Superior temporal gyrus (tissue), 1 donor: ENCODE measurements at regions not wholly inside any gene's neighbourhood (a gene's known extent, or its start where the extent isn't known, plus 50 kb on each side); places are given as distances from the start of the nearest gene placed in this dataset.
"Not testable (repeated sequence)": the region's sequence is repeated elsewhere in the genome, so short reads cannot be mapped to it uniquely, and the experiment has no call there.

Experiments
- DNase-seq: peaks from one replicate; pipeline ENCODE4 v3.0.0-alpha.2; 2016; ENCODE audit errors: extremely low spot score

DNA sequence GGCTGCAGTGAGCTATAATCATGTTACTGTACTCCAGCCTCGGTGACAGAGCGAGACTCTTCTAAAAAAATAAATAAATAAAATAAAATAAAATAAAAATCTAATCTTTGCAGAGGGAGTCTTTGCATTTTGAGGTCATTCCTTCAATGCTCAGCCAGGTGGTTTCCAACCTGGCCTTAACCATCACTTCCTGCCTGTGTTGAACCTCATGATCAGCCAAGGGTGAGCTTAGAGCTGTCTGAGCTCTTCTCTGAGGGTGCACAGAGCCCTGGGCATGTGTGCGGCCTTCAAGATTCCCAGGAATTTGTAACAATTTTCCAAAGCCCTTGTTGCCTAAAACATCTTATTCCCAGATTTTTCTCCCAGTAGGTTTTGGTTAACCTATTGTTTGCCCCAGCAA lies 94.3 kb downstream of the KCNJ12 start:
- not testable (repeated sequence) for DNase-seq

DNA sequence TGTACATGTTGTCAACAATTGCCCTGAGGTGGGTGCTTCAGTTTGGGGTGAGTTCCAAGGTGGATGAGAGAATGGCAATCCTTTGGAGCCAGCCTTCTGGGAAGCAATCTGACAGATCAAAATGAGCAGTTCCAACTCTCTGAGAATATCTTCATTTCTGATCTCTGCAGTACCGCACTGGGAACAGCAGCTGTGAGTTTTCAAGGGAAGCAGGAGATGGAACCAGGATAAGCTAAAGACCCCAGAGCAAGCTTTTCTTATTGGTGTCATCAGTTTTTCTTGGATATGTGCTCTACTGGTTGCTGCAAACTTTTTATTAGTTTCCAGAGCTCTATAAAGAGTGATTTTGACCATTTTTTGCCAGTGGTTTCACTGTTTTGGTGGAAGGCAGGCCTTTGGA lies 94.7 kb downstream of the KCNJ12 start:
- DNase-seq, result no peak

DNA sequence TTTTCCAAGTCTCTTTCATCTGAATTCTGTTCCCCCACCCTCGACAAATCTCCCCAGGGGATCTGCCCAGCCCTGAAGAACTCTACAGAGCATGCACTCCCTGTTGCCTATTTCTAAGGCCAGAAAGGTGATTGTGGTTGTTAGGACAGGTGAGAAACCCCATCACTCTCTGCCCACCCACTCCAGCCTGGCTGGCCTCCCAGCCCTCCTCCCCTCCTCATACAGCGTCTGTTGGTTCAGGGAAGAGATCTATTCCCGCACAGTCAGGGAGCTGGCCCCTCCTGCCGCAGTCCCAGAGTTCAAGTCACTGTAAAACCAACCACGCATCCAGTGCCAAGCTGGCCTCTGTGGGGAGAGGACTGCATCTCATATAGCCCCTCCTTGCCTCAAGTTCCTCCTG lies 98.7 kb downstream of the KCNJ12 start:
- DNase-seq, result no peak

DNA sequence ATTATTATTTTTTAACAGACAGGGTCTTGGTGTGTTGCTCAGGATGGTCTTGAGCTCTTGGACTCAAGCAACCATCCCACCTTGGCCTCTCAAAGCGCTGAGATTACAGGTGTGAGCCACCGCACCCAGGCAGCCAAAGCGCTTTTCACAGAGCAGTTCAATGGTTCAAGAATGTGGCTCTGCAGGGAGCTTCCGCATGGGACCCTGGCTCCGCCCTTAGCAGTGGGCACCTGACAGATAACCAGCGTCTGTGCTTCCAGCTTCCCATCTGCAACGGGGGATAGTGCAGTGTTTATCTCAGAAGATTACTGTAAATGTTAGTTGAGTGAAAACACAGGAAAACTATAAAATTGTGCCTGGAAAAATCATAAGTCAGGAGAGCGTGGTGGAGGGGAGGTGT lies 99.4 kb downstream of the KCNJ12 start:
- no peak for DNase-seq

DNA sequence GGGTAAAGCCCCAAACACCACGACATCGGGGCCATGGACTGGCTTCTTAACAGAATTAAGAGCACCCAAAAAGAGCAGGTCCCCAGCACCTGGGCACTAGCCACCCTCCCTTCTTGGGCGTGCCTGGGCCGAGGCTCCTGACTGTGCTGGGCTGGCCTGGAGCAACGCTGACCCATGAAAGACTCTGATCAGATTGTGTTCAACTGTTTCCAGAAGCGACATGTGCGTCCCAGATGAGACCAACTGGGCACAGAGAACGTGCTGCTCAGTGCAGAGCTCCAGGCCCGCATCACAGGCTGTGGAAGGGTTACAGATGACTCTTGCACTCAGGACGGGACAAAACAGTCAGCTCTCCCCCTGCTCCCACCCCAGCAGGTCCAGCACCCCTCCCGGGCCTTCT lies 100.7 kb downstream of the KCNJ12 start:
- no peak for DNase-seq

DNA sequence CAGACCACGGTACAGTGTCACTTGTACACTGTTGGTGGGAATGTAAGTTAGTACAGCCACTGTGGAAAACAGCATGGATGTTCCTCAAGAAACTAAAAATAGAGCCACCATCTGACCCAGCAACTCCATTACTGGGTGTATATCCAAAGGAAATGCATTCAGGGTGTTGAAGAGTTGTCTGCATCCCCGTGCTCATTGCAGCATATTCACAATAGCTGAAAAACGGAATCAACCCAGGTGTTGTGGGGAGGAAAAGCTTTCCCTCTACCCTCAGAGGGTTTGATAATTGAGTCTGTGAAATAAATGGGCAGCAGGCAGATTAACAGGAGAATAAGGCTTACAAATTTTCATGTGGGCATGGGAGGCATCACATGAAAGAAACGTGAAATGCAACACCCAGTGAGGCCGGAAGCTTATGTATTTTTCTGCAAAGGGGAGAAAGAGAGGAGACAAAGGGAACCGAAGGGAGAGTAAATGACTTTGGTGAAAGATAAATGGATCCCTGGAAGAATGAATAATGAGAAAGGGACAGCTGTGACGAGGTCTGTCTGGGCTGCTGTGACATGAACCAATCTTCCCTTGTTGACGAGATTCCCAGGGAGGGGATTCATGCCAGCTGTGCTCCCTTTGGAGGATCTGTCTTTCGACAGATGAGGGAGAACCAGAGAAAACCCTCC lies 106.2 kb downstream of the KCNJ12 start:
- DNase-seq, result no peak

DNA sequence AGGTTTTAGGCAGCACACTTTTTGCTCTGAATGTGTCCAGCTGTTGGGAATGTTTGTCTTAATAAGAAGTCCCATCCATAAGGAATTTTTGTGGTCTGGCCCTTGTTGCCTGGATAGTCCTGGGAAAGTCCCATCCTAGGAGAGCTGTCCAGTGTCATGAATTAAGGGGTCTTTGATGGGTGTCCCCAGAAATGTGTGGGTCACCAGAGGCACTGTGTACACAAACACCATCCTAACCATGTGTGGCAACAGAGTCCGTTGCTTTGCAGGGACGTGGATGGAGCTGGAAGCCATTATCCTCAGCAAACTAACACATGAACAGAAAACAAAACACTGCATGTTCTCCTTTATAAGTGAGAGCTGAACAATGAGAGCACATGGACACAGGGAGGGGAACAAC lies 111.9 kb downstream of the KCNJ12 start:
- DNase-seq, result not testable (repeated sequence)

DNA sequence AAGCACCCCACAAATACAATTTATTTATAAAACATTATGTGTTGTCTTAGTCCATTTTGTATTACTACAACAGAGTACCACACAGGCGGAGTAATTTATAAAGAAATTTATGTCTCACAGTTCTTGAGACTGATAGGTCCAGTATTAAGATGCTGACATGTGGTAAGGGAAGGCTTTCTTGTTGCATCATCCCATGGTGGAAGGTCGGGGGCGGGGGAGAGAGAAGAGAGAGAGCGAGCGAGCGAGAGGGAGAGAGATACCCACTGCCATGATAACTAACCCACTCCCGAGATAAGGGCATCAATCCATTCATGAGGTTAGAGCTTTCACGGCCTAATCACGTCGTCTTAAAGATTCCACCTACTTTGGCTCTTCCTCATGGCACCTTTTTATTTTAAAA lies 117.8 kb downstream of the KCNJ12 start:
- no peak for DNase-seq

DNA sequence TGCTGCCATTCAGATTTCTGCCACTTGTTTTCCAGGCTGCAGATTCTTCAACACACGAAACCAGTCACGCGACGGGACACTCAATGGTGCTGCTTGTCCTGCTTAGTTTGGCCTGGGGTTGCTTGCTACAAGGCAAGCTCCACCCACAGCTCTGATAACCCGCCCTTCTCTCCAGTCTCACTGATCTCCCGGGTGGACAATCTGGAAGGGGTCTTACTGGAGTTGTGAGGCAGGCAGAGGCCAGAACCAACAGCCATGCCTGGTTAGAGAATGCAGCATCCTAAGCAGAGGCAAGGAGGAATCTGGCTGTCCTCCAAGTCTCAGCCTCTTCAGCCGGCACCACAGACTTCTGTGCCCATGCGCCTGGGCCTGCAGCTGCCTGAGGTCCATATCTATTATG lies 119.1 kb downstream of the KCNJ12 start:
- no peak for DNase-seq

DNA sequence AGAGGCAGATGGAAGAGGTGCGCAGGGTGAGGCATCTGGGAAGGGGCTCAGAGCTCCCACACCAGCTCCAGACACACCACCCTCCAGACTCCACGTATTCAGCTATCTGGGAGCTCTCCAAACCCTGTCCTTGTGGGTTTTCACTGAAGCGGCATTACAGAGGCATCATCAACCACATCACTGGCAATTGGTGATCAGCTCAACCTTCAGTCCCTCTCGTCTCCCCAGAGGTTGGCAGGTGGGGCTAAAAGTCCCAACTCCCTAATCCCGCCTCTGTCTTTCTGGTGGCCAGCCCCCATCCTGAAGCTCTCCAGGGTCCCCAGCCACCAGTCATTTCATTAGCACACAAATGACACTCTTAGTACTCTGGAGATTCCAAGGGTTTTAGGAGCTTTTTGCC lies 123.9 kb downstream of the KCNJ12 start:
- DNase-seq, result no peak

DNA sequence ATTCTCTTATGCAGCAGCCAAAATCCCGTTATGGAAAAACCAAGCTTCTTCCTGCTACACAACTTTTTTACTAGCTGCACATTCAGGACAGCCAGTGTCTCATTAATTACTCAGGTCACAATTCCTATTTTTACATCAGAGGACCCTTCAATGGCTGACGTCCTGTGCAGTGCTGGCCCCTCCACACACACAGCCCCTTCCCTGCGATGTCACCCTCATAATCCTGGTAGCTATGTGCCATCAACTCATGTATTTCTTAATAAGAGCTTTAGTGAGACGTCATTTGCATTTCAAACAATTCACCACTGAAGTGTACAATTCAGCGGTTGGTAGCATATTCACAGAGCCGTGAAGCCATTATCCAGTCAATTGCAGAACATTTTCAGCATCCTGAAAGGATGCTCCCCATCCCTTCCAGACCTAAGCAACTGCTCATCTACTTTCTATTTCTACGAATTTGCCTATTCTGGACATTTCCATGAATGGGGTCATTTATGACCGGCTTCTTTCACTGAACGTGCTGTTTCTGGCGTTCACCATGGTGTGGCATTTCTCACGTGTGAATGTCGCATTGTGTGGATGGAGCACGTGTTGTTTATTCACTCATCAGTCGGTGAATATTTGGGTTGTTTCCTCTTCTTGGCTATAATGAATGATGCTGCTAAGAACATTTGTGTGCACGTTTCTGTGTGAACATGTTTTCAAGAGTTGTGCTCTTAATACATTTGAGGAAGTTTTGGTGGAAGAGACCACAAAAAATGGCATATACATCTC lies 126.0 kb downstream of the KCNJ12 start:
- DNase-seq, result peak; percentile 12

DNA sequence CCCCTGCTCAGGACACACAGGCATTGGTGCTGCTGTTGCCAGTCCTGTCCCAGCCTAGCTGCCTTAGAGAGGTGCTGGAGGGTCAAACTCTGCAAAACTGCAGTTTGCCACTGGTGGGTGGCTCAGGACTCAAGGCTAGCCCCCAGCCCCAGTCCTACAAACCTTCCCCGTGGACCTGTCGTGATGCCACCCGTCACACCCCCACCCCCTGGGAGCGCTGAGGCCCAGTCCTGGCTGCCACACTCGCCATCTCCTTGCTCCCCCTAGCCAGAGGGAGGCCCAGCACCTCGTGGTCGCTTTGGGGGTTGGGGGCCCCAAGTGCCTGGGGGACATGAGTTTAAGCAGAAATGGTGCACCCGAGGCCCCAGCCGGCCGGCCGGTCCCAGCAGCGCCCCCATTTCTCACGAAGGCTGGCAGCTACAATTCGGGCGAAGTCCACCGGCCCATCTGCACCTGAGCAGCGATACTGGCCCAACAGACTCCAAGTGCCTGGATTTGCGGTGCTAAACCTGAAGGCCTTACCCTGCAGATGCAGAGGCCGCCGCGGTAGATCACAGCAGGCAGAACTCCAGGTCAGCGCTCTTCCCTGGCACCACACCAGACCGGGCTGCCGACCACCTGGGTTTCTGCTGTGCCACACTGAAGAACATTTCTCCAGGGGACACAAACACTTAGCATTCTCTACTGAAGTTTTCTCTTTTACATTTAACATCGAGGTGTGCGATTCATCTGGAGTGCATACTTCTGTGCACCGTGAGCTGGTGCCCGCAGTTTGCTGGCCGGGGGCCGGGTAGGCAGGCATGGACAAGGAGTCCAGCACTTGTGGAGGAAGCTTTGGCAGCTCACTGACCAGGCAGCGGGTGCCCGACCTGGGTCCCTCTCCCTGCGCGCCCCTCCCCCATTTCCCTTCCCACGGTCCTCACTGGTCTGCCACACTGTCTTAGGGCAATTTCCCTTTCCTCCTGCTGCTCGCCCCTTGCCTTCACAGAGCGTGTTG lies 130.0 kb downstream of the KCNJ12 start:
- DNase-seq, result no peak

DNA sequence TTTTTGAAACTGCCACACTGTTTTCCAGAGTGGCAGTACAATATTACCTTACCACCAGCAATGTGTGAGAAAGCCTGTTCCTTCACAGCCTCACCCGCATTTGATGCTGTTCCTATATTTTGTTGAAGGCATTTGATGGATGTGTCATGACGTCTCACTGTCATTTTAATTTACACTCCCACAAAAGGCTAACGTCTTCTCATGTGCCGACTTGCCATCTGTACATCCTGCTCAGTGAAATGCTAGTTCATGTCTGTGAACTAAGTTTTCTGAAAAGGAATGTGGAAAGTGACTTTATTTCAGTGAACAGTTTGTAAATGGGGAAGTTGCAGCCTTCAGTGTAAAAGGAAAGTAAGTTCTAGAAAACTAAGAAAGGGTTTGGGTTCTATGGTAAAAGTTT lies 131.6 kb downstream of the KCNJ12 start:
- not testable (repeated sequence) for DNase-seq

DNA sequence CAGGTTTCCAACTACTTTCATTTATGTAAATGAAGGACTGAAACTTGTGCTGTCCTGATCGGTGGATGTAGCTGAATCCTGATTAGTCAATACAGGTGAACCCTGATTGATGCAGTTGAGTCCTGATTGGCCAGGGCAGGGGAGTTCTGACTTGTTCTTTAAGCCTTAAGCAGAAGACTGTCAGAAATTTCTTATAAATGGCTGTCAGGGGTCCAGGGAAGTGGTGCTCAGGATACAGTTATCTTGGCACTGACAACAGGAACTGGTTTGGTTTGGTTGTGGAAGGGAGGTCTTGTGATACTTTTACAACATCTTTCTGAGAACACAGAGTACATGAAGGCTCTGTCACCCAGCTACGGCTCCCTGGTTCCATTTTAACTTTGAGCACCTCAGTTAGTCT lies 132.1 kb downstream of the KCNJ12 start:
- DNase-seq, result no peak

DNA sequence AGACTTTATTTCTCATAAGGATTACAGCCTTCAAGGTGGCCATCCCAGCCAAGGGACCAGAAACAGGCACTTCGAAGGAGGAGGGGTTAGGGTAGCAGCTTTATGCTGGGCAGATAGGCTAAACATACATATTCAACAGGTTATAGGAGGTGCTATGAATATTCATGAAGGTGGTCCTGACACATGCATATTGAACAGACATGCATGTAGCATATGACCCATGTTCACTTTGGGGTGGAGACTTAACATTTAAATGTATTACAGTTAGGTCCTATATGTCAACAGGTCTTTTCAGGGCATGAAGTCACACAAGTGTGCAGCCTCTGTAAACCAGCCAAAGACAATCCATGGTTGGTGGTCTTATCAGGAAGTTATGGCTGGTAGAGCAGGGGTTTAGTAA lies 133.2 kb downstream of the KCNJ12 start:
- DNase-seq, result not testable (repeated sequence)

DNA sequence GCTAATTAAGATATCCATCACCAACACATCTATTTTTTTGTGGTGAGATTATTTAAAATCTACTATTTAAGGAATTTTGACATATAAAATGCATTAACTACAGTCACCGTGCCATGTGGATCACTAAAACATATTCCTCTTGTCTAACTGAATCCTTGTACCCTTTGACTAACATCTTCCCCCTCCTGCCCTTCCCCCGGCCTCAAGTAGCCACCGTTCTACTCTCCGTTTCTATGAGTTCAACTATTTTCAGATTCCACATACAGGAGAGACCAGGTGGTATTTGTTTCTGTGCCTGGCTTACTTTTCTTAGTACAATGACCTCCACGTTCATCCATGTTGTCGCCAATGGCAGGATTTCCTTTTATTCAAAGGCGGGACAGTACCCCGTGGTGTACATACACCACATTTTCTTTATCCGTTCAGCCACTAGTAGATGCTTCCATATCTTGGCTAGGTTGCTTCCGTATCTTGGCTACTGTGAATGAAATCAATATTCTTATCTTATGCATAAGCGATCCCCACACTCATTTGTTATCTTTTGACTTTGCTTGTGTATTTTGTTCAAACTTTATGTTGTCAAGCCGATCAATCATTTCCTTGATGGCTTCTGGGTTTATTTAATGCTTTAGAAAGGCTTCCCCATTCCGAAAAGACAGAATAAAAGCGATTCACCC lies 134.7 kb downstream of the KCNJ12 start:
- DNase-seq, result peak; percentile 35

DNA sequence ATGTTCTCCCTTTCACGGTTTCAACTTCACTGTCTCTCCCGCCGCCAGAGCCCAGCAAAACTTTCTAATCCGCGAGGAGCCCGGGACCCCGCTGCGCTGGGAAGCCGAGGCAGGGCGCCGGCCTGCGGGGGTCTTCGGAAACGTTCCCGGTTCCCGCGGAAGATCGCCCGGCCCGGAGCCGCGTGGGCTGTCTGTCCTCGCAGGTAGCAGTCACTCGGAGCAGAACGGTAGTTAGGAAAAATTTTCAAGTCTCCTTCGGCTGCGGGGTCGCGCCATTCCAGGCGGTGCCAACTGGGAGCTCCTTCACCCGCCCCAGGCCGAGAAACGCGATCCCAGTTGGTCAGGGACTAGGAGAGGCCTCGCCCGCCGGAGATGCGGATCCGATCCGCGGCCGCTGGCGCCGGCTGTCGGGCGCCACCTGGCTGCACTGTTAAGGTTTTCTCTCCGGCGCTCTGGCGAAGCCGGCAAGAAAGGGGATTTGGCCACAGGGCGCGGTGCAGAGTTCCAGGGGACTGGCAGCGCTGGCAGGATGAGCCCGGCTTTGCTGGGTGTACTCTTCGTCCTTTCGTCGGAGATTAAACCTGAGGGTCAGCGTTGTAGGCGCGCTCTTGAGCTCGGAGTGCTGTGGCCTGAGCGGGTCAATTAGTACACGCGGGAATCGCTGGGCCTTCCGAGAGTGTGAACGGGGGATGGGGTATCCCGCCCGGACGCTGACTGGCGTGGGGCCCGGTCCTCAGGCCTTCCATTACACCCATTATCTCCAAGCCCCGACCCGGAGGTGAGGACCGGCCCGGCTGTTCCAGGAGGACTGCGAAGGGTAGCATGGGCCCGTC lies 135.4 kb downstream of the KCNJ12 start:
- DNase-seq, result peak; percentile 83

DNA sequence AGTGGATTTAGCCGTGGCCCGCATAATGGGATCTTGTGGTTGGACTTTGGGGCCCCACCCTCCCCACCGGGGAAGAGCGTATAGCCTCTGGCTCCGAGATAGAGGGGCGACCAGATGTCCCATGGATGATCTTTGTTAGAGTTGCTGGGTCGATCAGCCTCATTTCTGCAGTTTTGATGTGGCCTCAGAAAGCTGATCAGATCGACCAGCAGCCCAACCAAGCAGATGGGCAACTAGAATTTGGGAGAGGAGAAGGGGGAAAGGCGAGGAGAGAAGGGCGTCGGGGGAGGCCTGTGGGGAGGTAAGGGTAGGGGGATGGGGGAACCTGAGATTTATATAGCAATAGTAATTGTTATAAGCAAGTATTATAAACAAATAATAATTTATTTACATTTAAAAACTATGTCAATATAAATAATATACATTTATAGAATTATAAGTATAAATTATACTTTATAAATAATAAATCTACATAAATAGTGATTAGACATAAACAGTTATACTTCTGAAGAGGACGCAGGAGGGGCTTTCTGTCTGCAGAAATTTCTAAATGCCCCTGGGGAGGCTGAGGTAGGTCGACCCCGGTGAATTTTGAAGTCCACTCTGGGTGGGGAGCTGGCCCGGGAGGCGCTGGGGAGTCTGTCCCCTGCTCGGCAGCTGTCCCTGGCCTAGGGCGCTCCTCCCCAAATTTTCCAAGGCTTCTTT lies 136.3 kb downstream of the KCNJ12 start:
- no peak for DNase-seq

DNA sequence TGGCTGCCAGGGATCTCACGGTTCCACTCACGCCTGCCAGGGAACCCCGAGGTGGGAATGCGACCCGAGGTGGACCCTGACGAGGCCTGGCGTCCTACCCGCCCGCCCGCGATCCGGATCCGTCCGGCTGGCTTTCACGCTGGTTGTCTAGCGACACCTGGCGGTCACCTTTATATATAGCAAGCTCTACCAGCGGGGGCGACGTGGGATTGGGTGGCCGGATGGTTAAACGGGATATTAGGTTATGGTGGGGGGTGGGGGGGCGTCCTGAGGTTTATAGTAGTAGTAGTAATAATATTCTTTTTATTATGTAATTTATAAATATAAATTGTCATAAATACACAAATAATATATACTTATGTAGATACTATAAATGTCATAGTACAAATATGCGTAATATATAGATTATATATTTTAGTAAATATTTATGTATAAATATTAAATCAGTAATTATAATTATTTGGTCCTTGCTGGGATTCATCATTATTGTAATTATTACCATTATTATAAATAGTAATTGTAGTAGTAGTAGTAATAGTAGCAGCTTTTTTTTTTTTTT lies 136.9 kb downstream of the KCNJ12 start:
- DNase-seq, result peak; percentile 82

DNA sequence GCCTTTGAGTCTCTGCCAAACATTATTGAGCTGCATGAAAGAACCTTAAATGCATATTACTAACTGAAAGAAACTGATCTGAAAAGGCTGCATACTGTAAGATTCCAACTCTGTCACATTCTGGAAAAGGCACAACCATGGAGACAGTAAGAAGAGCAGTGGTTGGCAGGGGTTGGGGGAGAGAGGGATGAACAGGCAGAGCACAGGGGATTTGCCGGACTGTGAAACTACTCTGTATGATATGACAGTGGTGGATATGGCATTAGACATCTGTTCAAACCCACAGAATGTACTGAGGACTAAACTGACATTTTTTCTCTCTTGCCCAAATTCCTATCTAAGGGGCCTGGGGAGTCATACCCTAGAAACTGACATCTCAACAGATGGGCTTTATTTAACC lies 138.4 kb downstream of the KCNJ12 start:
- DNase-seq, result not testable (repeated sequence)
